ENCODE measurements at regions not wholly inside any gene's neighbourhood (a gene's known extent, or its start where the extent isn't known, plus 50 kb on each side); places are given as distances from the start of the nearest gene placed in this dataset.

GRCh38 chr2:60678551-60678950, 77.5 kb upstream of the PAPOLG start:
- 35 to 37% methylated on average over 7 of the region's 7 CpGs for WGBS, 2 donors
- no peak for FAIRE-seq
- no peak for TF ChIP-seq CTCF (IDR thresholded peaks at IDR 0.05)

GRCh38 chr2:60679036-60679780, 76.9 kb upstream of the PAPOLG start:
- Histone ChIP-seq H3K27me3 (no peaks in the 10 kb centered on the region), H3K4me3 (no peak overlapping the region), H3K27ac (no peak overlapping the region), H3K4me1 (peaks cover 0 to 11% (median 9%) of the 10 kb centered on the region in 3 donors), H3K36me3 (no peaks in the 10 kb centered on the region), H3K9me3 (no peaks in the 10 kb centered on the region)
- TF ChIP-seq CTCF (IDR thresholded peaks at IDR 0.05) = no peak
- ATAC-seq (no peak), FAIRE-seq (no peak), DNase-seq (no peak)
- intact Hi-C loops (cut with DNase I) = no loop called here
- 63 to 70% methylated on average over 9 of the region's 9 CpGs for WGBS, 2 donors

More at GRCh38 chr2:60678551-60678950, 77.5 kb upstream of the PAPOLG start:
- H3K27me3 ChIP-seq = no peaks in the 10 kb centered on the region
- peak in 2 of 4 donors; percentile 33 to 38 for ATAC-seq
- intact Hi-C loops (cut with DNase I) = no loop called here
- H3K9me3 ChIP-seq = no peaks in the 10 kb centered on the region
- peaks cover 0 to 11% (median 9%) of the 10 kb centered on the region in 3 donors for H3K4me1 ChIP-seq
- DNase-seq = peak in 2 of 6 donors; percentile 11 to 21
- no peaks in the 10 kb centered on the region for H3K36me3 ChIP-seq
- no peak overlapping the region for H3K4me3 ChIP-seq
- H3K27ac ChIP-seq = no peak overlapping the region

DNA sequence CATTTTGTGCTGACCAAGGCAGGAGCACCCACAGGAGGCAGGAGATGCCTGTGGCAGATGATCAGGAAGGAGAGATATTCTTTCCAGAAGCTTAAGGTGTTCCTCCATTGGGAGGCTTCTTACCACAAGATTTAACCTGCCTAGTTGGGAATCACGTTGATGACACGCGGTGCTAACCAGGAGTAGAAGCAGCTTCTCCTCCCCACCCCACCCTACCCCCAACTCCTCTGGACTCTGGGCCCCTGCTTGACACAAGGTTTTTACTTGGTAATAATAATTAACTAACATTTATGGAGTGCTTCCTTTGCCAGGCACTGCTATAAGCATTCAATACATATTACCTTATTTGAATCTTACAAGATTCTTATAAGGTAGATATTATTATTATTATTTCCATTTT, 62.5 kb upstream of the PAPOLG start:
- Histone ChIP-seq H3K27ac (no peak overlapping the region), H3K9me3 (no peaks in the 10 kb centered on the region), H3K4me1 (no peaks in the 10 kb centered on the region), H3K4me3 (no peak overlapping the region), H3K27me3 (no peaks in the 10 kb centered on the region), H3K36me3 (no peaks in the 10 kb centered on the region)
- no peak for TF ChIP-seq CTCF (IDR thresholded peaks at IDR 0.05)
- DNase-seq (no peak), ATAC-seq (no peak), FAIRE-seq (no peak)
- intact Hi-C loops (cut with DNase I) = no loop called here
- 71 to 78% methylated on average over 3 of the region's 3 CpGs for WGBS, 2 donors

DNA sequence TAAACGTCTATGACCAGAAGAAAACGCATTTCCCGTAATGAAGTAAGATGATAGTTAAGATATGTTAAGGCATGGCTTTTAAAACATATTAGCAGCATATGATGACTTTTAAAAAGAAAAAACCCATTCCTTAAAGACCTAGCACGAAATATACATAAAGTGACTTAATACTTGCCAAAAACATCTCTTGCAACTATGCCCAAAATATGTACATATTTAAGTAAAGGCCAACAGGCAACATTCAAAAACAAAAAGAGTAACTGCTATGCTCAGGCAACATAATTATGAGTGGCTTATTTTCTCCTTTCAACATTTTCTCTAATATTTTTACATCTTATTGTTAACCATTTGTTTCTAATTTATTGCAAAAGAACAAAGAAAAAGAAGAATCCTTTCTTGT, 60.3 kb upstream of the PAPOLG start:
- Histone ChIP-seq H3K4me1 (no peaks in the 10 kb centered on the region), H3K27ac (no peak overlapping the region), H3K36me3 (no peaks in the 10 kb centered on the region), H3K9me3 (no peaks in the 10 kb centered on the region), H3K27me3 (no peaks in the 10 kb centered on the region), H3K4me3 (no peak overlapping the region)
- FAIRE-seq (no peak), ATAC-seq (no peak), DNase-seq (no peak)
- TF ChIP-seq CTCF (IDR thresholded peaks at IDR 0.05) = no peak
- intact Hi-C loops (cut with DNase I) = no loop called here
- 62 to 64% methylated on average over 4 of the region's 4 CpGs for WGBS, 2 donors

- Histone ChIP-seq H3K9me3 (no peaks in the 10 kb centered on the region), H3K4me3 (no peak overlapping the region), H3K27ac (no peak overlapping the region), H3K36me3 (no peaks in the 10 kb centered on the region), H3K4me1 (no peaks in the 10 kb centered on the region), H3K27me3 (no peaks in the 10 kb centered on the region)
- no peak for ATAC-seq
- FAIRE-seq = no peak
- intact Hi-C loops (cut with DNase I) = no loop called here
- DNase-seq = no peak
- 86 to 93% methylated on average over 4 of the region's 4 CpGs for WGBS, 2 donors
- TF ChIP-seq CTCF (IDR thresholded peaks at IDR 0.05) = no peak
Observed at GRCh38 chr2:60699617-60700016, 56.5 kb upstream of the PAPOLG start.

All from pancreas (tissue), 10 donors.